A673 (cell line): ENCODE measurements at regions not wholly inside any gene's neighbourhood (a gene's known extent, or its start where the extent isn't known, plus 50 kb on each side); places are given as distances from the start of the nearest gene placed in this dataset.

Source experiments
- BruUV-seq: library from RNA; stranded (reverse); fragments of 400-500 nt; replicated peaks from 2 replicates; lab custom pipeline; 2021; lab: Mats Ljungman, UMichigan
- CTCF ChIA-PET: fragments of 300-600 bp; sonication (Branson Sonifier 250); formaldehyde crosslinking; loops from one replicate; lab custom pipeline; 2022; ENCODE audit warnings: antibody characterized with exemption; lab: Charles Lee
- POLR2A ChIA-PET: fragments of 300-600 bp; sonication (Branson Sonifier 250); formaldehyde crosslinking; loops from one replicate; lab custom pipeline; 2022; ENCODE audit warnings: antibody characterized with exemption; ENCODE audit not compliant: low non-redundant PET; lab: Charles Lee
- DNase-seq: peaks from one replicate; pipeline ENCODE4 v3.0.0-alpha.2; 2015; ENCODE audit warnings: low spot score
- H3K27ac ChIP-seq: fragments of 200-600 bp; sonication (generic); 2 replicates; pipeline ENCODE4 v1.5.1; 2016; ENCODE audit warnings: mixed run types, low read depth, mild to moderate bottlenecking, mixed read lengths, antibody characterized with exemption, low read length; ENCODE audit not compliant: poor library complexity, severe bottlenecking
- H3K27me3 ChIP-seq: fragments of 200-600 bp; sonication (generic); replicated peaks from 2 replicates; pipeline ENCODE4 v1.6.1; 2017; ENCODE audit warnings: mixed run types, low read depth, mild to moderate bottlenecking, mixed read lengths, antibody characterized with exemption, low read length; ENCODE audit not compliant: insufficient read depth, poor library complexity
- H3K36me3 ChIP-seq: fragments of 200-600 bp; sonication (generic); 2 replicates; pipeline ENCODE4 v1.6.1; 2016; ENCODE audit warnings: mixed run types, mild to moderate bottlenecking, mixed read lengths, antibody characterized with exemption, low read length; ENCODE audit not compliant: insufficient read depth, poor library complexity, severe bottlenecking
- H3K4me1 ChIP-seq: fragments of 200-600 bp; sonication (generic); 2 replicates; pipeline ENCODE4 v1.6.1; 2017; ENCODE audit warnings: mixed run types, mild to moderate bottlenecking, mixed read lengths, antibody characterized with exemption, low read length; ENCODE audit not compliant: insufficient read depth, poor library complexity, severe bottlenecking
- H3K4me3 ChIP-seq: fragments of 200-600 bp; sonication (generic); 2 replicates; pipeline ENCODE4 v1.5.1; 2016; ENCODE audit warnings: low read depth, mixed run types, mild to moderate bottlenecking, mixed read lengths, low read length; ENCODE audit not compliant: poor library complexity, severe bottlenecking
- H3K9me3 ChIP-seq: fragments of 200-600 bp; sonication (generic); 2 replicates; pipeline ENCODE4 v1.6.1; 2016; ENCODE audit warnings: mixed run types, low read depth, mild to moderate bottlenecking, mixed read lengths, antibody characterized with exemption, low read length; ENCODE audit not compliant: poor library complexity, severe bottlenecking
- EZH2 ChIP-seq: fragments of 200-600 bp; sonication (generic); IDR thresholded peaks from 2 replicates; pipeline ENCODE4 v1.6.1; 2017; ENCODE audit warnings: borderline replicate concordance, low read depth, mild to moderate bottlenecking, mixed read lengths, antibody characterized with exemption, low read length; ENCODE audit not compliant: poor library complexity, severe bottlenecking
- intact Hi-C: fragments of 100-400 bp; cut with micrococcal nuclease; formaldehyde crosslinking; loops from one replicate; pipeline ENCODE4 v1.10.0; 2022; ENCODE audit not compliant: unreplicated experiment
- TF ChIP-seq, protein P1 (sequence below): fragments of 300-800, 200-600 bp; sonication (generic); conservative IDR thresholded peaks from 2 replicates; pipeline ENCODE4 v1.5.1; 2017; ENCODE audit warnings: low read depth, mild to moderate bottlenecking, antibody characterized with exemption, low read length, moderate library complexity, mixed read lengths

DNA sequence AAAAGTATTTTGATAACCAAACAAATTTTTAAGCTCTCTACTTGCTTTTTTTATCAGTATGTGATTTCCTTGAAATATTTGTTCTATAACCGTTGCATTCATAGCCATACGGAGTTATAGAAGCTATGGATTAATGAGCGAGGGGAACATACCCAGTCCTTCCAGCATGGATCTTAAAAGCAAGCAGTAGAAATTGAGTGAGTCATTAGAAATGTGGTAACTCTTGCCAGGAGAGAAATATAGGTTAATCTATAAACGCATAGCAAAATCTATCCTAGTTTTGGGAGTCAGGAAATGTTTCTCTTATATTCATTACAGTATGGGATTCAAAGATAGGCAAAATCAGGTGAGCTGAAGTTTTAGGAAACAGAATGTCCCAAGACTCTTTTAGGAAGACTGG is 507.4 kb downstream of the DACH1 start:
- intact Hi-C loops: no loop called here
- Histone ChIP-seq H3K27ac (no peak overlapping the region), H3K36me3 (no peaks in the 10 kb centered on the region), H3K9me3 (no peaks in the 10 kb centered on the region), H3K27me3 (no peaks in the 10 kb centered on the region), H3K4me1 (no peaks in the 10 kb centered on the region), H3K4me3 (no peak overlapping the region)
- DNase-seq: no peak
- TF ChIP-seq, protein P1, sequence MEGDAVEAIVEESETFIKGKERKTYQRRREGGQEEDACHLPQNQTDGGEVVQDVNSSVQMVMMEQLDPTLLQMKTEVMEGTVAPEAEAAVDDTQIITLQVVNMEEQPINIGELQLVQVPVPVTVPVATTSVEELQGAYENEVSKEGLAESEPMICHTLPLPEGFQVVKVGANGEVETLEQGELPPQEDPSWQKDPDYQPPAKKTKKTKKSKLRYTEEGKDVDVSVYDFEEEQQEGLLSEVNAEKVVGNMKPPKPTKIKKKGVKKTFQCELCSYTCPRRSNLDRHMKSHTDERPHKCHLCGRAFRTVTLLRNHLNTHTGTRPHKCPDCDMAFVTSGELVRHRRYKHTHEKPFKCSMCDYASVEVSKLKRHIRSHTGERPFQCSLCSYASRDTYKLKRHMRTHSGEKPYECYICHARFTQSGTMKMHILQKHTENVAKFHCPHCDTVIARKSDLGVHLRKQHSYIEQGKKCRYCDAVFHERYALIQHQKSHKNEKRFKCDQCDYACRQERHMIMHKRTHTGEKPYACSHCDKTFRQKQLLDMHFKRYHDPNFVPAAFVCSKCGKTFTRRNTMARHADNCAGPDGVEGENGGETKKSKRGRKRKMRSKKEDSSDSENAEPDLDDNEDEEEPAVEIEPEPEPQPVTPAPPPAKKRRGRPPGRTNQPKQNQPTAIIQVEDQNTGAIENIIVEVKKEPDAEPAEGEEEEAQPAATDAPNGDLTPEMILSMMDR: no peak
- TF ChIP-seq EZH2: no peak
- ChIA-PET CTCF (no interaction called here), POLR2A (no interaction called here)
- no TSS peak for BruUV-seq

DNA sequence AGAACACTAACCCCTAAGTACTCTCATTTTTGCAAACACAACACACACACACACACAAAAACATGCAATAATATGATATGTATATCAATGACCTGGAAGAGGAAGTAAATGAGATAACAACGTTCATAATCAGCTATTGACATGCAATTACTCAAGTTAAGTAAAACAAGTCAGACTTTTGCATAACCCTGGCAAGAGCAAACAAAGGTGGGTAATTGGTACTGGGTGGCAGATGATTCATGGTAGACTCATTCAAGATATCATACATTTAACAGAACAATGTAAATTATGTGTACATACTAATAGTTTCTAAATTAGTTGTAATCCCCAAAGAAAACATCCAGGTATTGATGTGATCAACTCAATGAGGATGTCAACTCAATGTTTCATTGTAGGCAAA is 508.8 kb downstream of the DACH1 start:
- TF ChIP-seq, protein P1: no peak
- no peak for TF ChIP-seq EZH2
- Histone ChIP-seq H3K4me1 (no peaks in the 10 kb centered on the region), H3K36me3 (no peaks in the 10 kb centered on the region), H3K27me3 (no peaks in the 10 kb centered on the region), H3K27ac (no peak overlapping the region), H3K9me3 (no peaks in the 10 kb centered on the region), H3K4me3 (no peak overlapping the region)
- no TSS peak for BruUV-seq
- DNase-seq: no peak
- CTCF ChIA-PET: no interaction called here
- intact Hi-C loops: no loop called here
- POLR2A ChIA-PET: no interaction called here

DNA sequence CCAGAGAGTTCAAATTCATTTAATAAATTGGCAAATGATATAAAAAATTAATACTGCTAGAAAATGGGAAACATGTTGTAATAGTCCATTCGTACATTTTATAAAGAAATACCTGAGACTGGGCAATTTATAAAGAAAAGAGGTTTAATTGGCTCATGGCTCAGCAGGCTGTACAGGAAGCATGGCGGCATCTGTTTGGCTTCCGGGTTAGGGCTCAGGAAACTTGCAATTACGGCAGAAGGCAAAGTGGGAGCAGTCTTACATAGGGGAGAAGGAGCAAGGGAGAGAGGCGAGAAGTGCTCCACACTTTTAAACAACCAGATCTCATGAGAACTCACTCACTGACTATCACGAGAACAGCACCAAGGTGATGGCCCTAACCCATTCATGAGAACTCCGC is 512.0 kb downstream of the DACH1 start:
- H3K4me3 ChIP-seq: no peak overlapping the region
- H3K27me3 ChIP-seq: no peaks in the 10 kb centered on the region
- no peak for DNase-seq
- TF ChIP-seq EZH2: no peak
- TF ChIP-seq, protein P1: no peak
- no TSS peak for BruUV-seq
- no peaks in the 10 kb centered on the region for H3K4me1 ChIP-seq
- ChIA-PET CTCF (no interaction called here), POLR2A (no interaction called here)
- no peak overlapping the region for H3K27ac ChIP-seq
- H3K9me3 ChIP-seq: no peaks in the 10 kb centered on the region
- intact Hi-C loops: no loop called here
- no peaks in the 10 kb centered on the region for H3K36me3 ChIP-seq
